ENCODE measurements at regions not wholly inside any gene's neighbourhood (a gene's known extent, or its start where the extent isn't known, plus 50 kb on each side); places are given as distances from the start of the nearest gene placed in this dataset.
A peak's percentile ranks its signal among the peaks of the same experiment; 100 is the strongest.

GRCh38 chr1:234775477-234776246 lies 165.7 kb upstream of the IRF2BP2 start:
- Mint-ChIP-seq H3K27me3 (ENCODE audit: low read depth) (no peaks in the 10 kb centered on the region), H3K9me3 (no peaks in the 10 kb centered on the region), H3K36me3 (ENCODE audit: low read depth) (no peaks in the 10 kb centered on the region), H3K4me1 (peaks cover 23% of the 10 kb centered on the region), H3K4me3 (no peak overlapping the region), H3K27ac (ENCODE audit: unreplicated experiment) (no peak overlapping the region)
- TF ChIP-seq CTCF (conservative IDR thresholded peaks at IDR 0.05): no peak
- DNase-seq (ENCODE audit: low read depth, low spot score): no peak

- peaks cover 30% of the 10 kb centered on the region for H3K4me1 Mint-ChIP-seq
- H3K27me3 Mint-ChIP-seq (ENCODE audit: low read depth): no peaks in the 10 kb centered on the region
- no peak overlapping the region for H3K4me3 Mint-ChIP-seq
- no peaks in the 10 kb centered on the region for H3K36me3 Mint-ChIP-seq (ENCODE audit: low read depth)
- no peak for DNase-seq (ENCODE audit: low read depth, low spot score)
- no peaks in the 10 kb centered on the region for H3K9me3 Mint-ChIP-seq
- TF ChIP-seq CTCF (conservative IDR thresholded peaks at IDR 0.05): no peak
- H3K27ac Mint-ChIP-seq (ENCODE audit: unreplicated experiment): no peak overlapping the region
Observed at GRCh38 chr1:234774971-234775370, 165.0 kb upstream of the IRF2BP2 start.

GRCh38 chr1:234773936-234774677 lies 164.1 kb upstream of the IRF2BP2 start:
- H3K27me3 Mint-ChIP-seq (ENCODE audit: low read depth): no peaks in the 10 kb centered on the region

GRCh38 chr1:234772345-234773147 lies 162.6 kb upstream of the IRF2BP2 start:
- no peak overlapping the region for H3K4me3 Mint-ChIP-seq
- no peaks in the 10 kb centered on the region for H3K9me3 Mint-ChIP-seq
- H3K27me3 Mint-ChIP-seq (ENCODE audit: low read depth): no peaks in the 10 kb centered on the region
- no peaks in the 10 kb centered on the region for H3K36me3 Mint-ChIP-seq (ENCODE audit: low read depth)
- peak overlapping the region; percentile 50 for H3K27ac Mint-ChIP-seq (ENCODE audit: unreplicated experiment)
- TF ChIP-seq CTCF (conservative IDR thresholded peaks at IDR 0.05): no peak
- H3K4me1 Mint-ChIP-seq: peaks cover 40% of the 10 kb centered on the region
- DNase-seq (ENCODE audit: low read depth, low spot score): no peak

More at GRCh38 chr1:234773936-234774677, 164.1 kb upstream of the IRF2BP2 start:
- H3K27ac Mint-ChIP-seq (ENCODE audit: unreplicated experiment): no peak overlapping the region
- H3K4me3 Mint-ChIP-seq: no peak overlapping the region
- peaks cover 39% of the 10 kb centered on the region for H3K4me1 Mint-ChIP-seq
- no peak for DNase-seq (ENCODE audit: low read depth, low spot score)
- H3K36me3 Mint-ChIP-seq (ENCODE audit: low read depth): no peaks in the 10 kb centered on the region
- TF ChIP-seq CTCF (conservative IDR thresholded peaks at IDR 0.05): no peak
- H3K9me3 Mint-ChIP-seq: no peaks in the 10 kb centered on the region

- Mint-ChIP-seq H3K27me3 (ENCODE audit: low read depth) (no peaks in the 10 kb centered on the region), H3K27ac (ENCODE audit: unreplicated experiment) (no peak overlapping the region), H3K36me3 (ENCODE audit: low read depth) (no peaks in the 10 kb centered on the region), H3K4me3 (no peak overlapping the region), H3K9me3 (no peaks in the 10 kb centered on the region), H3K4me1 (peaks cover 40% of the 10 kb centered on the region)
- no peak for DNase-seq (ENCODE audit: low read depth, low spot score)
- TF ChIP-seq CTCF (conservative IDR thresholded peaks at IDR 0.05): no peak
Observed at GRCh38 chr1:234771642-234772344, 161.8 kb upstream of the IRF2BP2 start.

Measured in neural crest cell (in vitro differentiated cells).